MM.1S (cell line): ENCODE measurements at regions not wholly inside any gene's neighbourhood (a gene's known extent, or its start where the extent isn't known, plus 50 kb on each side); places are given as distances from the start of the nearest gene placed in this dataset.

ENCODE experiments used
- CTCF ChIP-seq: fragments of 300-600 bp; sonication (generic); IDR thresholded peaks from 2 replicates; pipeline ENCODE4 v1.5.1; 2016; ENCODE audit warnings: antibody characterized with exemption, low read length, mixed read lengths
- EZH2 ChIP-seq: fragments of 300-600 bp; sonication (generic); optimal IDR thresholded peaks from 2 replicates; pipeline ENCODE3; 2017; ENCODE audit warnings: low read depth, mild to moderate bottlenecking, antibody characterized with exemption, low read length, mixed read lengths

DNA sequence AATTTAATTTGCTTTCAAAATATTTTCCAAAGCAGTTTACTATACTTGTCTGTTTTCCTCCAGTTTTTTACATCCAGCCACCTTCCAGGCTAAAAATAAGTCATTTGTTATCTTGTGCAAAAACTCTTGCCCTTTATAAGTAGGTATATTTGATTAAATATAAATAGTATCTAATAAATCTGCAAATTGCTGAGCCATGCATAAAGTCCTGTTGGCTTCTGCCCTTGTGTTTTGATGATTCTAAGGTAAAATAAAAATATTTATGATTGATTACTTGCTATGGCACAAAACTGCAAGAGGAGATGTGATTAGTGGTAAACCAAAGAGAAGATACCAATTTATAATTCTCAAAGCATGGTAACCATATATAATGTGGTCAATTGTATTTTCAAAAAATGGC, 1026.7 kb downstream of the EPHA3 start:
- TF ChIP-seq CTCF = no peak
- TF ChIP-seq EZH2 = no peak
